OCI-LY3 (cell line): ENCODE measurements at regions not wholly inside any gene's neighbourhood (a gene's known extent, or its start where the extent isn't known, plus 50 kb on each side); places are given as distances from the start of the nearest gene placed in this dataset.

ENCODE experiments used
- H2AFZ ChIP-seq: fragments of 200-600, 300-600 bp; shearing (Covaris generic); 2 replicates; pipeline ENCODE4 v1.6.0; 2014; ENCODE audit warnings: antibody characterized with exemption, low read depth, low read length
- H3K27ac ChIP-seq: fragments of 200-600, 300-600 bp; sonication (generic); 2 replicates; pipeline ENCODE4 v1.5.1; 2014; ENCODE audit warnings: mild to moderate bottlenecking, low read length, moderate library complexity, mixed read lengths
- H3K27me3 ChIP-seq: fragments of 200-600, 300-600 bp; sonication (generic); 2 replicates; pipeline ENCODE4 v1.6.1; 2014; ENCODE audit warnings: low read depth, low read length, mixed read lengths
- H3K36me3 ChIP-seq: fragments of 200-600, 300-600 bp; sonication (generic); replicated peaks from 2 replicates; pipeline ENCODE3; 2014; ENCODE audit warnings: low read depth, low read length, mixed read lengths
- H3K4me1 ChIP-seq: fragments of 300-600, 200-600 bp; sonication (generic); 2 replicates; pipeline ENCODE4 v1.6.1; 2014; ENCODE audit warnings: low read length, mixed read lengths
- H3K4me2 ChIP-seq: fragments of 200-600, 300-600 bp; sonication (generic); 2 replicates; pipeline ENCODE4 v1.6.1; 2014; ENCODE audit warnings: low read length, mixed read lengths
- H3K4me3 ChIP-seq: fragments of 300-600, 200-600 bp; sonication (generic); 2 replicates; pipeline ENCODE4 v1.5.1; 2014; ENCODE audit warnings: antibody characterized with exemption, mild to moderate bottlenecking, low read length, moderate library complexity
- H3K79me2 ChIP-seq: fragments of 300-600, 200-600 bp; shearing (Covaris generic); 2 replicates; pipeline ENCODE4 v1.6.1; 2014; ENCODE audit warnings: mild to moderate bottlenecking, low read length, mixed read lengths
- H3K9ac ChIP-seq: fragments of 300-600, 200-600 bp; shearing (Covaris generic); 2 replicates; pipeline ENCODE4 v1.6.0; 2014; ENCODE audit warnings: mild to moderate bottlenecking, low read length, moderate library complexity
- H3K9me3 ChIP-seq: fragments of 200-600, 300-600 bp; shearing (Covaris generic); 2 replicates; pipeline ENCODE4 v1.6.1; 2014; ENCODE audit warnings: low read length, mixed read lengths; ENCODE audit not compliant: insufficient read depth
- H4K20me1 ChIP-seq: fragments of 200-600, 300-600 bp; sonication (generic); 2 replicates; pipeline ENCODE4 v1.6.1; 2016; ENCODE audit warnings: low read length, mixed read lengths; ENCODE audit not compliant: insufficient read depth
- EZH2phosphoT487 ChIP-seq: fragments of 200-600 bp; shearing (Covaris generic); IDR thresholded peaks from 2 replicates; pipeline ENCODE4 v1.6.1; 2018; ENCODE audit warnings: antibody characterized with exemption, mixed run types, low read depth
- TF ChIP-seq, protein P1 (sequence below): fragments of 200-600, 300-600 bp; sonication (generic); IDR thresholded peaks from 2 replicates; pipeline ENCODE4 v1.5.1; 2014; ENCODE audit warnings: antibody characterized with exemption, low read length, low read depth

DNA sequence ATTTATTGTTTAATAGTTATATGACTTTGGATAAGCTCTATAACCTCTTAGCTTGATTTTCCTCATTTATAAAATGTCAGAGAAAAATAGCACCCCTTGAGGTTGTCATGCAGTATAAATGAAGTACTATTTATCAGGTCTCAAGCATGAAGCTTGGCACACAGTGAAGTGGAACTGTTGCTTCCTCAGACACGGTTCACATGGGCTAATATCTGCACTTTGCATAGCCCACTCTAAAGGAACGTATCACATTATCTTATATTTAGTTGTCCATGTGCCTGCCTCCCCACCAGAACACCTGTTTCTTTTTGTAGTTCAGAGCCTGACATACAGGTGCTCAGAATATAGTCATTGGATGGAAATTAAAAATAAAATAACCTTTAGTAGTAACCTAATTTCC, 273.7 kb downstream of the SOX2 start:
- no peak overlapping the region for H3K4me3 ChIP-seq
- 0 out of 2 replicates have a peak, but pooled peaks cover 4% of the 10 kb centered on the region for H3K9me3 ChIP-seq
- no peaks in the 10 kb centered on the region for H3K4me1 ChIP-seq
- H3K9ac ChIP-seq = no peak overlapping the region
- TF ChIP-seq EZH2phosphoT487 = no peak
- TF ChIP-seq, protein P1, sequence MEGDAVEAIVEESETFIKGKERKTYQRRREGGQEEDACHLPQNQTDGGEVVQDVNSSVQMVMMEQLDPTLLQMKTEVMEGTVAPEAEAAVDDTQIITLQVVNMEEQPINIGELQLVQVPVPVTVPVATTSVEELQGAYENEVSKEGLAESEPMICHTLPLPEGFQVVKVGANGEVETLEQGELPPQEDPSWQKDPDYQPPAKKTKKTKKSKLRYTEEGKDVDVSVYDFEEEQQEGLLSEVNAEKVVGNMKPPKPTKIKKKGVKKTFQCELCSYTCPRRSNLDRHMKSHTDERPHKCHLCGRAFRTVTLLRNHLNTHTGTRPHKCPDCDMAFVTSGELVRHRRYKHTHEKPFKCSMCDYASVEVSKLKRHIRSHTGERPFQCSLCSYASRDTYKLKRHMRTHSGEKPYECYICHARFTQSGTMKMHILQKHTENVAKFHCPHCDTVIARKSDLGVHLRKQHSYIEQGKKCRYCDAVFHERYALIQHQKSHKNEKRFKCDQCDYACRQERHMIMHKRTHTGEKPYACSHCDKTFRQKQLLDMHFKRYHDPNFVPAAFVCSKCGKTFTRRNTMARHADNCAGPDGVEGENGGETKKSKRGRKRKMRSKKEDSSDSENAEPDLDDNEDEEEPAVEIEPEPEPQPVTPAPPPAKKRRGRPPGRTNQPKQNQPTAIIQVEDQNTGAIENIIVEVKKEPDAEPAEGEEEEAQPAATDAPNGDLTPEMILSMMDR = no peak
- H3K27me3 ChIP-seq = no peaks in the 10 kb centered on the region
- H2AFZ ChIP-seq = no peak overlapping the region
- no peaks in the 10 kb centered on the region for H4K20me1 ChIP-seq
- no peak overlapping the region for H3K4me2 ChIP-seq
- H3K36me3 ChIP-seq = no peaks in the 10 kb centered on the region
- no peak overlapping the region for H3K27ac ChIP-seq
- no peaks in the 10 kb centered on the region for H3K79me2 ChIP-seq

- Histone ChIP-seq H3K9me3 (no peaks in the 10 kb centered on the region), H3K79me2 (no peaks in the 10 kb centered on the region), H4K20me1 (no peaks in the 10 kb centered on the region), H3K27me3 (no peaks in the 10 kb centered on the region), H3K9ac (no peak overlapping the region), H2AFZ (no peak overlapping the region), H3K36me3 (no peaks in the 10 kb centered on the region), H3K27ac (no peak overlapping the region), H3K4me3 (no peak overlapping the region), H3K4me2 (no peak overlapping the region), H3K4me1 (no peaks in the 10 kb centered on the region)
- no peak for TF ChIP-seq EZH2phosphoT487
- TF ChIP-seq, protein P1 = no peak
Observed at GRCh38 chr3:181987736-181988135, 276.0 kb downstream of the SOX2 start.

- no peaks in the 10 kb centered on the region for H3K27me3 ChIP-seq
- H3K4me2 ChIP-seq = peak overlapping the region; percentile 75
- H3K9me3 ChIP-seq = no peaks in the 10 kb centered on the region
- no peak overlapping the region for H3K27ac ChIP-seq
- no peak overlapping the region for H2AFZ ChIP-seq
- H3K36me3 ChIP-seq = no peaks in the 10 kb centered on the region
- no peak overlapping the region for H3K9ac ChIP-seq
- no peak for TF ChIP-seq EZH2phosphoT487
- TF ChIP-seq, protein P1 = no peak
- no peaks in the 10 kb centered on the region for H3K79me2 ChIP-seq
- peak overlapping the region; percentile 50; the same call in 1 of the 2 replicates for H3K4me3 ChIP-seq
- no peaks in the 10 kb centered on the region for H4K20me1 ChIP-seq
- peaks cover 24% of the 10 kb centered on the region for H3K4me1 ChIP-seq
Observed at GRCh38 chr3:181998828-181999227, 287.1 kb downstream of the SOX2 start.

- peak overlapping the region; percentile 8; the same call in 1 of the 2 replicates for H3K27ac ChIP-seq
- H2AFZ ChIP-seq = no peak overlapping the region
- H3K27me3 ChIP-seq = no peaks in the 10 kb centered on the region
- H3K4me1 ChIP-seq = peaks cover 24% of the 10 kb centered on the region
- H3K79me2 ChIP-seq = no peaks in the 10 kb centered on the region
- H3K9ac ChIP-seq = peak overlapping the region; percentile 20; the same call in 1 of the 2 replicates
- no peaks in the 10 kb centered on the region for H3K9me3 ChIP-seq
- no peaks in the 10 kb centered on the region for H3K36me3 ChIP-seq
- H4K20me1 ChIP-seq = no peaks in the 10 kb centered on the region
- peak overlapping the region; percentile 50 for H3K4me3 ChIP-seq
- no peak for TF ChIP-seq EZH2phosphoT487
- TF ChIP-seq, protein P1 = no peak
- H3K4me2 ChIP-seq = peak overlapping the region; percentile 75
Observed at GRCh38 chr3:181999314-181999713, 287.6 kb downstream of the SOX2 start.
